SW480 (cell line): ENCODE measurements at regions not wholly inside any gene's neighbourhood (a gene's known extent, or its start where the extent isn't known, plus 50 kb on each side); places are given as distances from the start of the nearest gene placed in this dataset.

Experiments used
- DNase-seq: peaks from one replicate; pipeline ENCODE4 v3.0.0-alpha.2; 2016; ENCODE audit warnings: low spot score

- no peak for DNase-seq
Observed at GRCh38 chr2:42957861-42958301, 165.5 kb upstream of the HAAO start.

- DNase-seq = peak; percentile 51
Observed at GRCh38 chr2:42957109-42957860, 164.9 kb upstream of the HAAO start.

GRCh38 chr2:42954227-42954962 lies 162.0 kb upstream of the HAAO start:
- no peak for DNase-seq

- DNase-seq = no peak
Observed at GRCh38 chr2:42953216-42953615, 160.8 kb upstream of the HAAO start.

- no peak for DNase-seq
Observed at GRCh38 chr2:42951263-42951938, 159.0 kb upstream of the HAAO start.

- no peak for DNase-seq
Observed at GRCh38 chr2:42949125-42949524, 156.7 kb upstream of the HAAO start.

- DNase-seq = no peak
Observed at GRCh38 chr2:42947809-42948600, 155.6 kb upstream of the HAAO start.

- peak; percentile 64 for DNase-seq
Observed at GRCh38 chr2:42944779-42945415, 152.5 kb upstream of the HAAO start.

GRCh38 chr2:42942990-42943493 lies 150.7 kb upstream of the HAAO start:
- no peak for DNase-seq

GRCh38 chr2:42942214-42942989 lies 150.0 kb upstream of the HAAO start:
- DNase-seq = peak; percentile 60

GRCh38 chr2:42941633-42942176 lies 149.3 kb upstream of the HAAO start:
- DNase-seq = no peak

- DNase-seq = no peak
Observed at GRCh38 chr2:42939411-42940206, 147.2 kb upstream of the HAAO start.

- DNase-seq = no peak
Observed at GRCh38 chr2:42938671-42939370, 146.4 kb upstream of the HAAO start.

GRCh38 chr2:42937171-42937875 lies 144.9 kb upstream of the HAAO start:
- no peak for DNase-seq

GRCh38 chr2:42935692-42936671 lies 143.6 kb upstream of the HAAO start:
- DNase-seq = no peak

- no peak for DNase-seq
Observed at GRCh38 chr2:42934580-42935186, 142.3 kb upstream of the HAAO start.
